HG03354 (cell line): ENCODE measurements at regions not wholly inside any gene's neighbourhood (a gene's known extent, or its start where the extent isn't known, plus 50 kb on each side); places are given as distances from the start of the nearest gene placed in this dataset.

Experiments used
- ATAC-seq: cut with Tn5 transposase; IDR thresholded peaks from one replicate; pipeline ENCODE4 v1.9.1; 2021; ENCODE audit warnings: mild to moderate bottlenecking; ENCODE audit not compliant: unreplicated experiment, poor library complexity, severe bottlenecking

DNA sequence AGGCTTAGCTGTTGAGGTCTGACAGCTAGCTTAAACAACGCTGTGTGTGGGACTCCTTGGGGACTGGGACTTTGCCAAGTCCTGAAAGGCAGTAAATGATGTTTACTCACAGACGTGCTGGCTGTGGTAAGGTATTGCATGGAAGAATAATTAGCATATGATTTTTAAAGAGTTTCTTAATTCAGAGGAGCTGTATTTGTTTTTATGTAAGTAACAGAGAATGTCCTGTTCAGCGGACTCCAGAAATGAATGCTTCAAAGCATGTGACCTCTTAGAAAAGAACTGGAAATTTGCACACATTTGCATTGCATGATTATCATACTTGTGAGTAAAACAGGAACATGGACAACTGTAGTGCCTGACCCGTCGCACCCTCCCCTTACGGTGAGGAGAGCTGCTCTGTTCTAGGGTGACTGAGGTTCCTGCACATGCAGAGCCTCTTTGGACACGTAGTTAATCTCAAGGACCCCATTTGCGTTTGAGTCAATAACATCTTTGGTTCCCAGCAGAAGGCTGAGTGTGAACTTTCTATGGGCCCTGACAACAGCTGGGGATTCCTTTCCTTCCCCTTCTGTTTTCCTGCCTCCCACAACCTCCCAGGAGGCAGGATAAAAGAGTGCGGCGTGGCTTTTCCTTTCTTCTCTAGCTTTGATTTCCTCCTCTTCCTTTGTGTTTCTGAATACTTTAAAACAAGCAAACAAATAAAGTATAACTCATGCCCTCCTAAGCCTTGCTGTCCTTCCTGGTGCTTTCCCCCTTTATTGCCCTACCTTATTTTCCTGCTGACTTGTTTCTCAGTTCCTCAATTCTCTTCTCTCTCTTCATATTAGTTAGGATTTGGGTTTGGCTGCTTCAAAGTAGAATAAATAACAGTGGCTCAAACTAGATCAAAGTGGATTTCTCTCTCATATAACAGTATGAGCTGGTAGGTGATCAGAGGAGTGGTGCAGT is 157.2 kb upstream of the CD180 start:
- ATAC-seq: no peak

DNA sequence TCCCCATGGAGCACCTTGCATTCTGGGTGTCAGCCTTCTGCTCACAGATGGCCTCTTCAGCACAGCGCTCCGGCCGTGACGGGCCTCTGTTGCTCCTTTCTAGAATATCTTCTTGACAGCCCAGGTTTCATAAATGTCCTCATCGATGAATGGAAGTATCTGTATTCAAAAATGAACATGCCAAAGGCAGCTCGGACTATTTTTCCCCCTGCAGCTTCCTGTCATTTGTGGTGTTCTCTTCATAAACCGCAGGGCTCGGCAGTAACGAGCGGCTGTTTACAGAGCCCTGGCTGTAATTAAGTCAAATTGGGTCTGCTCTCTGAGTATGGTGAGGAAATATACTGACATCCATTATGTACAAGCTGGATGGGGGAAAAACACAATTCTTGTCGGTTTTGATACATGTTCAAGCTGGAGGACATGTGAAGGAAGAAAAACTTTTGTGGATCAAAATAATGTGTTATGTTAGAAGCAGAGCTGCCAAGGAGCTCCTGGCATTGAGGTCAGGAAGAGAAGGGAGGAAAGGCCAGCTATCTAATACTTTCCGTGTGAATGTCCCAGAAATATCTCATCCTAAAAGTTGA is 154.1 kb upstream of the CD180 start:
- ATAC-seq: no peak

DNA sequence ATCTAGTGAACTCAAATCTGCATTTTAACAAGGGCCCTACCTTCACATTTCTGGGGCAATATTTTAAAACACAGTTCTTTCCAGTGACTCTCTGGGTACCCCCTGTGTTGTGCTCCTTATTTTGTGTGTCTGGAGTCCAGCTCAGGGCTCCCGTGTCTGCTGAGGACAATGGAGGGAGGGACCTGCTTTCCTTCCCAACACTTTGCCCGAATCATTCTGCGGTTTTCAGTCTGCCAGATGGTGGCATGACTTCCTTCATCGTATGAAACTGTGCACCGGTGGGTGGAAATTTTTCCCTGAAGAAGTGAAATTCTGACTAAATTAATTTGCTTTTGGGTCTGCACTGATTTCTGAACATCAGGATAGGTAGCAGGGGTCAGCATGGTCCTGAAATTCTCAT is 153.6 kb upstream of the CD180 start:
- ATAC-seq: no peak

DNA sequence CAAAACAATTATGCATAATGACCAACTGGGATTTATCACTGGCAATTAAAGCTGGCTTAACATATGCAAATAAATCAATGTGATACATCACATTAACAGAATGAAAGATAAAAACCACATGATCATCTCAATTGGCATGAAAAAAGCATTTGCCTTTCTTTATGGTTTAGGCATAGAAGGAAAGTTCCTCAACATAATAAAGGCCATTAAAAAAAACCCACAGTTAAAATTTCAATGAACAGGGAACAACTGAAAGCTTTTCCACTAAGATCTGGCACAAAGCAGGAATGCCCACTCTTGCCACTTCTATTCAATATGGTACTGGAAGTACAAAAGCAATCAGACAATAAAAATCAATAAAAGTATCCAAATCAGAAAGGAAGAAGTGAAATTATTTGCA is 151.2 kb upstream of the CD180 start:
- ATAC-seq: no peak

DNA sequence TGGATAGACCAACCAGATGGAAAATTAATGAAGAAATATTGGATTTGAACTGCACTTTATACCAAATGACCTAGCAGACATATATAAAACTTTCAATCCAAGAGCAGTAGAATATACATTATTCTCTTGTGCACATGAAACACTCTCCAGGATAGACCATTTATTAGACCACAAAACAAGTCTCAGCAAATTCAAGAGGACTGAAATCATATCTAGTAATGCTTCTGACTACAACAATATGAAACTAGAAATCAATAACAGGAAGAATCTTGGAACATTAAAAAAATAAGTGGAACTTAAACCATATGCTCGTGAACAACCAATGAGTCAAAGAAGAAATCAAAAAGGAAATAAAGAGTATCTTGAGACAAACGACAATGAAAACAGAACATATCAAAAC is 150.0 kb upstream of the CD180 start:
- no peak for ATAC-seq

DNA sequence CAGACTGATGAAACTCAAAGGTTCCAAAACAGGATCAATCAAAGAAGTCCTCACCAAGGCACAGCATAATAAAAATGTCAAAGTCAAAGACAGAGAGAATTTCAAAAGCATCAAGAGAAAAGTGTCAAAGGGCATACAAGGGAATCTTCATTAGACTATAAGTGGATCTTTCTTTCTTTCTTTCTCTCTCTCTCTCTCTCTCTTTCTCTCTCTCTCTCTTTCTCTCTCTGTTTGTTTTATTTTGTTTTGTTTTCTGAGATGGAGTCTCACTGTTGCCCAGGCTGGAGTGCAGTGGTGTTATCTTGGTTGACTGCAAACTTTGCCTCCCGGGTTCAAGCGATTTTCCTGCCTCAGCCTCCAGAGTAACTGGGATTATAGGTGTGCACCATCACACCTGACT is 148.3 kb upstream of the CD180 start:
- ATAC-seq: no peak

DNA sequence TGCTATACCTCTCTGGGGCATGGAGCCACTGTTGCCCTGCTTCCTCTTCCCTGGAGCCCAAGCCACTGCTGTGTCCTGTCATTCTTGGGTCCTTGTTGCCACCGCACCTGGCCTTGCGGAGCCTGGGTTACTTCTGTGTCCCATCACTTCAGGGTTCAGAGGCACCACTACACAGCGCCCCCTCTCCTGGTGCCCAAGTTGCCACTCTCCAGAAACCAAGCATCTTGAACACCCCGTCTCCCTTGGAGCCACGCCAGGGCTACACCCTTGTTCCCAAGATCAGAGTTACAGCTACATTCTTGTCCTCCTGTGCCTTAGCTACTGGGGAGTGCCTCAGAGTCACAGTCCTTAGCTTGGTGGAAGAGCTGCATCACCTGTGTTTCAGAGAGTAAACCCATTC is 147.2 kb upstream of the CD180 start:
- ATAC-seq: no peak

DNA sequence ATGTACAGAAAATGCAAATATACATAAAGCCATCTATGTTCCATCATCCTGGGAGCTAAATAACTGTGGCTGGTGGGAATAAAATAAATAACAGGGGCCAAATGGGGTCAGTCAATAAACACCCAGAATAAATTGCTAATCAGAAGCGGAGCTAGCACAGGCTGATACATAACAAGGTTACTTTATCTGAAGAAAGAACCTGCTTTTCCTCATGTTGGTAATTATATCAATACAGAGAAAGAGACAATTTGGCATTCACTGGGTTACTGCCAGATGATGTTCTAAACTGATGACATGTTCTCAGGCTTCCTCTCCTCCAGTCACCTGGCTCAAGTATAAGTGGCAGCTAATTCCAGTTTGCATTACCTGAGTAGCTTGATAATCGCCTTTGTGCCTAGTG is 144.9 kb upstream of the CD180 start:
- ATAC-seq: no peak

DNA sequence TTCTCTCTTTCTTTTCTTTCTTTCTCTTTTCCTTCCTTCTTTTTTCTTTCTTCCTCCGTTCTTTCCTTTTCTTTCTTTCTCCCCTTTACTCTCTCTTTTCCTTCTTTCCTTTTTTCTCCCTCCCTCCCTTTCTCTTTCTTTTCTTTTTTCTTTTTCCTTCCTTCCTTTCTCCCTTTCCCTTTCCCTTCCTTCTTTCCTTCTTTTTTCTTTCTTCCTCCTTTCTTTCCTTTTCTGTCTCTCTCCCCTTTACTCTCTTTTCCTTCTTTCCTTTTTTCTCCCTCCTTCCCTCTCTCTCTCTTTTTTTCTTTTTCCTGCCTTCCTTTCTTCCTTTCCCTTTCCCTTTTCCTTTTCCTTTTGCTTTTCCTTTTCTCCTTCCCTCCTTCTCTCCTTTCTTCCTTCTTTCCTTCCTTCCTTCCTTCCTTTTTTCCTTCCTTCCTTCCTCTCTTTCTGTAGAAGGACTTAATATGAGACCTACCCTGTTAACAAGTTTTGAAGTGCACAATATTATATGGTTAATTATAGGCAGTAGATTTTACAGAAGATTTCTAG is 142.7 kb upstream of the CD180 start:
- ATAC-seq: no peak

DNA sequence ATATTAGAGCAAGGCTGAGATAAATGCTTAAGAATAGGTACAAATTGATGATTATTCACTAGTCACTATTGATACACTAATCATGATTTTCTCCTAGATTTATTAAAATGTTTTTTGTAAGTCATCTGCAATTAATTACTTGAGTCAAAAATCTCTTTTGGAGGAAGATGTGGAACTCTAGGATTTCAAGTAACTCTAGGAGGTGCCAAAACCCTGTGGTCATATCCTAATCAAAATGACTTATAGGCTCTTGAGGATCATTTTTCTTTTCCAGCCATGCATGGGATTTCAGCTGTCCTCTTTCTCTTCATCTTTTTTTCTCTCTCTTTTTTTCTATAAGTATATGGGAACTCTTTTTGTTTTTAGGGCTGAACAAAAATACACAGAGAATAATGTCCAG is 141.8 kb upstream of the CD180 start:
- no peak for ATAC-seq

DNA sequence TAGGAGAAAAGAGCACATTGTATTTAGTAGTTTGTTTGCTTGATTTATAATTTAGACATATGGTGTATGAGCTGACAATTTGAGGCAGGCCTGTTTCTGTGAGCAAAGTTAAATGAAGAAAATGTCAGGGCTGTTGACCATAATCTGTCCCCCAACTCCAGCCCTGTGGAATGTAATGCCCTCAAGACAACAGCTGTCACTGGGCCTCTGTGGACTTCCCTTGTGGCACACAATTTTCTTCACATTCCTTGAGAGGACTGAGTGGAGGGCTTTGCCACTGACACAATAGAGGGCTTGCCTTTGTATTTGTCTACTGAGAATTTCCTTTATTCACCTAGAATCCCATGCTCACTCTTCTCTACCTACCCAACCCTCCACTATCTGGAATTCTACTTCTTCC is 141.2 kb upstream of the CD180 start:
- no peak for ATAC-seq

DNA sequence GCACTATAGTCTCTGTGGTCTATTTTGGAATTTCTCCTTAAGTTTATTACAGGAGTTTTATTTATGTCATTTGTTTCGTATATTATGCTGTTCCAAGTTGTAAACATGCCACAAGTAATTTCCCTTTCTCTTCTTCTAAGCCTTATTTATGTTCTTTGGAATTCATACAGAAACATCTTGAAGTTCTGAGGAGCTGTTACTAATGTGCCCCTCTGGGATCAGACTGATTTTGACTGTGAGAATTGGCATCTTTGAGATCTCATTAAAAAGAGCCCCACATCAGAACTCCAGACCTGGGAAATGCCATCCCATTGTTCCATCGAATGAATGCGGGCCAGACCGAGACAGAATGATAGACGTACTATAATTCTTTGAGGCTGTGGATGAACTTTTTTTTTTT is 138.8 kb upstream of the CD180 start:
- ATAC-seq: no peak

DNA sequence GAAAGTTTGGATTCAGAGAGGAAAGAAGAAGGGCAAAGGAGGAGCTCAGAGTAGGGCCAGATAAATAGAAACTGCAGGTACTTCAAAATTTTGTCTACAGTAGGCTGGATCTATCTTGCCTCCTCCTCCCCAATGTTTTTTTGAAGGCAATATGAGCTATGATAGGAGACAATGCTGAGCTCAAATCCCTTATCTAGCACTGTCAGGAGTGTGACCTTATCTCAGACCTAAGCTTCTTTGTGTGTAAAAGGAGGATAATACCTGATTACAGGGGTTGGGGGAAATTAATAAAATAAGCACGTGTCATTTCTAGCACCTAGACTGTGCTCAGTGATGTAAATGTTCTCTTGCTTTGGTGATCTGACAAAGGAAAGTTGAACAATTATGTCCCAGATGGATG is 137.8 kb upstream of the CD180 start:
- ATAC-seq: no peak

DNA sequence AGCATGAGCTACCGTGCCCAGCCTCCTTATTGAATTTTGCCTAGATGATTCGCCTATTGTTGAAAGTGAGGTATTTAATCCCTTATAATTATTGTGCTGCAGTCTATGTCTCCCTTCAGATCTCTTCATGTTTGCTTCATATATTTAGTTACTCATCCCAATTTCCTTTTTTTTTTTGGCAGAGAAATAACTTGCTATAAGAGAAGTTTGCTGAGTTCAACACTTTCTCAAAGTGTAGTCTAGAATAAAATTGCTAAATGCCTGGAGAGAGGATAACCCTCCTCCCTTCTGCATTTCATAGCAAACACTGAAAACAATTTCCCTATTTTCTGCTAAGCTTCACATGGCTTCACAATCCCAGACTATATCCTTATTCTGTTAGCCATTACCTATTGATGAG is 136.6 kb upstream of the CD180 start:
- ATAC-seq: no peak

DNA sequence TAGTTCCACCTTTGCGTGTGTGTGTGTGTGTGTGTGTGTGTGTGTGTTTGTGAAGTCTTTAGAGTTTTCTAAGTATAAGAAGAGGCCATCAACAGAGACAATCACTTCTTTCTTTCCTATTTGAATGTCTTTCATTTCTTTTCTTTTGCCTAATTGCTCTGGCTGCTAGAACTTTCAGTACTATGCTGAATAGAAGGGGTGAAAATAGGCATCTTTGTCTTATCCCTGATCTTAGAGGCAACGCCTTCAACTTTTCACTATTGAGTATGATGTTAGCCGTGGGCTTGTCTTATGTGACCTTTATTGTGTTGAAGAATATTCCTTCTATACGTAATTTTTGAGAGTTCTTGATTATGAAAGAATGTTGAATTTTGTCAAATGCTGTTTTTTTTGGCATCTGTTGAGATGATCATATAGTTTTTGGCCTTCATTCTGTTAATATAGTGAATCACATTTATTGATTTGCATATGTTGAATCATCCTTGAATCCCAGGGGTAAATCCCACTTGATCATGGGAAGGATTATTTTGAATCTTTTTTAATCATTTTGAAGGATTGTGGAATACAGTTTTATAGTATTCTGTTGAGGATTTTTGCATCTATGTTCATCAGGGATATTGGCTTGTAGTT is 134.8 kb upstream of the CD180 start:
- ATAC-seq: no peak

DNA sequence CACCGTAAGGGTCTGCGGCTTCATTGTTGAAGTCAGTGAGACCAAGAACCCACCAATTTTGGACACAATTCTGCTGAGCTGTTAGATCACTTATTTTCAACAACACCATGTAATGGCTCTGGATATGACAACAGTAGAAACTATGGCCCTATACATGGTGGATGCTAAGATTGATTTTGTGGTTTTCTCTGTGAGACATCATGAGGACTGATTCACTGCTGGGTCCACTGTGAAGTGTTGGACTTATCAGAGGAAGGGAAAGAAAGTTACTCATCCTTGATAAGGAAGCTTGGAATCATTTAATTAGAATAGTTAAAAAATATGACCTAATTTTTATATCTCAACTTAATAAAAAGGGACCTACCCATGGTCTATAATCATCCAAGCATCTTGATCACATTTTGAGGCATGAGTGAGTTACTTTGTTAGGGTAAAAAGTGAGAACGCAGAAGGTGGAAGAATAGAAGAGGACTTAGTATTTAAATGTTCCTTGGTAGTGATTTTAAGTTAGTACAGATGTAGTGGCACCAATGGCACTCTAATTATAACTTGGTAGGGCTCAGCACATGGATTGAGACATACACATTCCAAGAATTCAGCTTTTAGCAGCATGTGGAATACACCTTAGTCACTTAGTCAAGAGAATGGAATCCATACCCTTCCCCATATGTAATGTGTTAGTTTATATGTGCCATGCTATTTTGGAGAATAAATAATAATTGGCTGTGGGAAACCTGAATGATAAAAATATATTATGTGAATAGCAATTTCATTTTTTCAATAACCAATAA is 123.5 kb upstream of the CD180 start:
- ATAC-seq: no peak

DNA sequence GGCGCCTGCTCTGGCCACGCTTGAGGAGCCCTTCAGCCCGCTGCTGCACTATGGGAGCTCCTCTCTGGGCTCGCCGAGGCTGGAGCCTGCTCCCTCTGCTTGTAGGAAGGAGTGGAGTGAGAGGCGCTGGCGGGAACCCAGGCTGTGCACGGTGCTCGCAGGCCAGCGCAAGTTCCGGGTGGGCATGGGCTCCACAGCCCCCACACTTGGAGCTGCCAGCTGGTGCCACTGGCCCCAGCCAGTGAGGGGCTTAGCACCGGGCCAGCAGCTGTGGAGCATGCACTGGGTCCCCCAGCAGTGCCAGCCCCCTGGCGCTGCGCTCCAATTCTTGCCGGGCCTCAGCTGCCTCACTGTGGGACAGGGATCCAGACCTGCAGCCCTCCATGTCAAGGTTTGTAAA is 122.1 kb upstream of the CD180 start:
- no peak for ATAC-seq

DNA sequence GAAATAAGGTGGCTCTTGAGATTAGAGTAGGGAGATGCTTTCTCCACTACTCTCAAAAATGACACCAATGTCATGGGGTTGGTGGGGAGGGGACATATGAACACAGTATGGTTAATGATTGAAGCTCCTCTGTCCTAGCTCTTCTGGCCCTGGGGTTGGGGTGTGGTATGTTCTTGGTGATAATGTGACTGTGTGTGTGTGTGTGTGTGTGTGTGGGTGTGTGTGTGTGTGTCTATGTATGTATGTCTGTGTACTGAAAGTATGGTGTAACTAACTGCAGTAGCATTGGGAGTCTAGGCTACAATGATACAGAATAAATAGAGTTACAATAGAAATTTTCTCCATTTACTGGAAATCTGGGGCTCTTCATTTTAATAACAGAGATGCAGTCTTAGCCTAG is 121.0 kb upstream of the CD180 start:
- ATAC-seq: no peak

DNA sequence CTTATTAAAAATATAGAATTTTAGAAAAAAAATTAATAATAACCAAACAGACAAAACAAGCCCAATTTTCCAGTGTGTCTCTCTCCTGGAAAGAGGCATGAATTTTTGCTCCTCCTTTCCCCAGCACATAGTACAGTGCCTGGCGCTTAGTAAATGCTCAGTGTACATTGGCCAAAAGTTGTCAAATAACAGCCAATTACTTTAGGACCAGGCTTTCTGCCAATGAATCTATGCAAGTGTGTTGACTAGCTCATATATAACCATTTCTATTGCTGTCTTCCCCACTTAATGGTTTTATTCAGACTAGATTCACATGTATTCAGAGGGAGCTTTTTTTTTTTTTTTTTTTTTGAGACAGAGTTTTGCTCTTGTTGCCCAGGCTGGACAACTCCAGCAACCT is 120.1 kb upstream of the CD180 start:
- no peak for ATAC-seq
